Endothelial cell of umbilical vein (primary cell): ENCODE measurements at regions not wholly inside any gene's neighbourhood (a gene's known extent, or its start where the extent isn't known, plus 50 kb on each side); places are given as distances from the start of the nearest gene placed in this dataset.

Source experiments
- BruUV-seq: library from RNA; stranded (reverse); fragments of 400-500 nt; replicated peaks from 2 replicates; lab custom pipeline; 2021; lab: Mats Ljungman, UMichigan
- CTCF ChIA-PET: fragments of 300-600, 350-600 bp; sonication (Branson Sonifier 250); formaldehyde crosslinking; loops from one replicate; lab custom pipeline; 2021; ENCODE audit warnings: antibody characterized with exemption, inconsistent platforms; lab: Charles Lee
- POLR2A ChIA-PET: fragments of 300-600, 350-600 bp; sonication (Branson Sonifier 250); formaldehyde crosslinking; loops from one replicate; lab custom pipeline; 2021; ENCODE audit warnings: antibody characterized with exemption, inconsistent platforms; lab: Charles Lee
- DNase-seq: peaks from one replicate; pipeline ENCODE4 v3.0.0-alpha.2; 2011; ENCODE audit warnings: low read depth, low spot score
- FAIRE-seq: peaks from 2 replicates; lab custom pipeline; 2011; peaks lifted over from hg19 to GRCh38; lab: Jason Lieb, UNC
- H2AFZ ChIP-seq: 2 replicates; pipeline ENCODE4 v1.6.0; 2012; ENCODE audit warnings: low read depth, low read length, control low read depth, inconsistent platforms
- H3K27ac ChIP-seq: 2 replicates; pipeline ENCODE4 v1.5.1; 2011; ENCODE audit warnings: low read depth, mild to moderate bottlenecking, control low read depth, low read length, moderate library complexity; ENCODE audit not compliant: insufficient read depth
- H3K27me3 ChIP-seq, 2 experiments: 2 replicates each; pipeline versions ENCODE4 v1.6.0 to v1.6.1; 2011; ENCODE audit warnings: low read length in 2 of 2, mixed read lengths in 1 of 2; ENCODE audit not compliant: control insufficient read depth in 2 of 2, insufficient read depth in 2 of 2
- H3K36me3 ChIP-seq, 2 experiments: 2 replicates in 1 of 2; 3 replicates in 1 of 2; pipeline ENCODE4 v1.5.1; 2011; ENCODE audit warnings: low read length in 2 of 2, mild to moderate bottlenecking in 1 of 2, moderate library complexity in 1 of 2; ENCODE audit not compliant: control insufficient read depth in 2 of 2, insufficient read depth in 2 of 2; ENCODE audit errors: extremely low read depth in 1 of 2
- H3K4me1 ChIP-seq: 3 replicates; pipeline ENCODE4 v1.5.1; 2011; ENCODE audit warnings: mild to moderate bottlenecking, low read length; ENCODE audit not compliant: control insufficient read depth, insufficient read depth; ENCODE audit errors: extremely low read depth
- H3K4me2 ChIP-seq: 2 replicates; pipeline ENCODE4 v1.6.1; 2011; ENCODE audit warnings: low read length, control low read depth, mixed read lengths; ENCODE audit not compliant: insufficient read depth
- H3K4me3 ChIP-seq, 3 experiments: fragments of 200-600 bp in 1 of 3; sonication (generic), shearing (Covaris generic) in 1 of 3; replicated peaks in 1 of 3; 2 replicates each; pipeline ENCODE4 v1.5.1; 2011 to 2016; ENCODE audit warnings: control low read depth in 3 of 3, low read length in 3 of 3, mild to moderate bottlenecking in 2 of 3, inconsistent platforms in 1 of 3, low read depth in 1 of 3, moderate library complexity in 1 of 3; ENCODE audit not compliant: insufficient read depth in 1 of 3
- H3K79me2 ChIP-seq: 2 replicates; pipeline ENCODE4 v1.6.0; 2012; ENCODE audit warnings: low read length, inconsistent platforms; ENCODE audit not compliant: control insufficient read depth, insufficient read depth
- H3K9ac ChIP-seq: replicated peaks from 2 replicates; pipeline ENCODE3; 2011; ENCODE audit warnings: low read length, control low read depth; ENCODE audit not compliant: insufficient read depth; ENCODE audit errors: extremely low read depth
- H3K9me1 ChIP-seq: replicated peaks from 3 replicates; pipeline ENCODE4 v1.6.0; 2011; ENCODE audit warnings: mild to moderate bottlenecking, low read length; ENCODE audit not compliant: control insufficient read depth, insufficient read depth; ENCODE audit errors: extremely low read depth
- H3K9me3 ChIP-seq: replicated peaks from 2 replicates; pipeline ENCODE4 v1.5.1; 2012; ENCODE audit warnings: low read length, inconsistent platforms; ENCODE audit not compliant: control insufficient read depth, insufficient read depth
- H4K20me1 ChIP-seq: replicated peaks from 2 replicates; pipeline ENCODE3; 2011; ENCODE audit warnings: mild to moderate bottlenecking, low read length; ENCODE audit not compliant: control insufficient read depth, insufficient read depth; ENCODE audit errors: extremely low read depth
- EZH2 ChIP-seq: IDR thresholded peaks from 2 replicates; pipeline ENCODE4 v1.6.1; 2012; ENCODE audit warnings: borderline replicate concordance, low read depth, mild to moderate bottlenecking, moderate library complexity, low read length, inconsistent platforms; ENCODE audit not compliant: severe bottlenecking
- FOS ChIP-seq: IDR thresholded peaks from 2 replicates; pipeline ENCODE4 v1.6.1; 2011; ENCODE audit warnings: mild to moderate bottlenecking, low read length, moderate library complexity, borderline replicate concordance; ENCODE audit not compliant: insufficient read depth
- GATA2 ChIP-seq: IDR thresholded peaks from 2 replicates; pipeline ENCODE4 v1.7.0; 2011; ENCODE audit warnings: low read depth, mild to moderate bottlenecking, moderate library complexity, mixed read lengths, low read length; ENCODE audit not compliant: insufficient read length, insufficient read depth
- JUN ChIP-seq: IDR thresholded peaks from 2 replicates; pipeline ENCODE4 v1.6.1; 2011; ENCODE audit warnings: borderline replicate concordance, low read depth; ENCODE audit not compliant: insufficient read length, insufficient read depth
- MYC ChIP-seq: IDR thresholded peaks from one replicate; pipeline ENCODE4 v1.6.1; 2011; ENCODE audit warnings: mild to moderate bottlenecking, low read depth, low read length
- POLR2A ChIP-seq: IDR thresholded peaks from 2 replicates; pipeline ENCODE4 v1.6.1; 2012; ENCODE audit warnings: low read depth, mild to moderate bottlenecking, control low read depth, low read length
- POLR2AphosphoS5 ChIP-seq: IDR thresholded peaks from 2 replicates; pipeline ENCODE4 v1.6.1; 2012; ENCODE audit warnings: low read depth, mild to moderate bottlenecking, control low read depth, low read length, moderate library complexity; ENCODE audit not compliant: insufficient read depth
- dilution Hi-C: fragments of 300-500 bp; cut with MboI; formaldehyde crosslinking; loops from one replicate; pipeline ENCODE4 v1.15.0; 2019; ENCODE audit warnings: low sequenced_read_pairs; ENCODE audit not compliant: extremely low pct_ligation_motif_present
- intact Hi-C: fragments of 100-400 bp; cut with micrococcal nuclease; formaldehyde crosslinking; loops from one replicate; pipeline ENCODE4 v1.10.0; 2022
- TF ChIP-seq, protein P1 (sequence below), 2 donors: IDR thresholded peaks; 1 replicate in 1 of 2; 2 replicates in 1 of 2; pipeline ENCODE4 v1.5.1; 2011; ENCODE audit warnings: low read length in 2 of 2, mild to moderate bottlenecking in 2 of 2, moderate library complexity in 2 of 2, control low read depth in 1 of 2, inconsistent platforms in 1 of 2, low read depth in 1 of 2; ENCODE audit not compliant: insufficient read depth in 1 of 2; ENCODE audit errors: extremely low read depth in 1 of 2
- TF ChIP-seq, protein P2 (sequence below): IDR thresholded peaks from 2 replicates; pipeline ENCODE4 v1.6.1; 2011; ENCODE audit not compliant: insufficient read depth, insufficient read length

DNA sequence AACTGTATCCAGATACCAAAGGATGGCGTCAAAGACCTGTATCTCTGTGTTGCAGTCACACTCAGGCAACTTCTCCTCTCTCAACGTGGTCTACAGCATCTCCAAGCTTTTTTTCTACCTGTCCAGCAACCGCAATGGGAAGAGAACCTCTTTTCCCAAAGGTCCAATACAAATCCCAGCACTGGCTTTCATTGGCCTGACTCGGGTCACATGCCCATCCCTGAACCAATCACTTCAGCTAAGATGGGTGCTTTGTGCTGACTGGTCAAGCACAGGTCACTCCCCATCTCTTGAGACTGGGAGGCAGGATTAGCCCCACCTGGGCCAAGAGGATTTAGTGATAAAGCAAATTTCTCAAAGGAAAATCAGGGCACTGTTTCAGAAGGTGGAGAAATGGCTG, 71.2 kb upstream of the C16orf82 start:
- DNase-seq (no peak), FAIRE-seq (no peak)
- H3K9me3 ChIP-seq, result no peaks in the 10 kb centered on the region
- ChIA-PET CTCF (no interaction called here), POLR2A (no interaction called here)
- H3K9me1 ChIP-seq, result no peaks in the 10 kb centered on the region
- BruUV-seq, result no TSS peak
- H3K36me3 ChIP-seq, result no peaks in the 10 kb centered on the region
- H3K4me3 ChIP-seq, result no peak overlapping the region
- H3K4me2 ChIP-seq, result no peak overlapping the region
- dilution Hi-C loops (no loop called here), intact Hi-C loops (no loop called here)
- TF ChIP-seq POLR2A (no peak), GATA2 (no peak), MYC (no peak), POLR2AphosphoS5 (no peak), EZH2 (no peak), JUN (no peak), FOS (no peak)
- TF ChIP-seq, protein P1, sequence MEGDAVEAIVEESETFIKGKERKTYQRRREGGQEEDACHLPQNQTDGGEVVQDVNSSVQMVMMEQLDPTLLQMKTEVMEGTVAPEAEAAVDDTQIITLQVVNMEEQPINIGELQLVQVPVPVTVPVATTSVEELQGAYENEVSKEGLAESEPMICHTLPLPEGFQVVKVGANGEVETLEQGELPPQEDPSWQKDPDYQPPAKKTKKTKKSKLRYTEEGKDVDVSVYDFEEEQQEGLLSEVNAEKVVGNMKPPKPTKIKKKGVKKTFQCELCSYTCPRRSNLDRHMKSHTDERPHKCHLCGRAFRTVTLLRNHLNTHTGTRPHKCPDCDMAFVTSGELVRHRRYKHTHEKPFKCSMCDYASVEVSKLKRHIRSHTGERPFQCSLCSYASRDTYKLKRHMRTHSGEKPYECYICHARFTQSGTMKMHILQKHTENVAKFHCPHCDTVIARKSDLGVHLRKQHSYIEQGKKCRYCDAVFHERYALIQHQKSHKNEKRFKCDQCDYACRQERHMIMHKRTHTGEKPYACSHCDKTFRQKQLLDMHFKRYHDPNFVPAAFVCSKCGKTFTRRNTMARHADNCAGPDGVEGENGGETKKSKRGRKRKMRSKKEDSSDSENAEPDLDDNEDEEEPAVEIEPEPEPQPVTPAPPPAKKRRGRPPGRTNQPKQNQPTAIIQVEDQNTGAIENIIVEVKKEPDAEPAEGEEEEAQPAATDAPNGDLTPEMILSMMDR (IDR thresholded peaks at IDR 0.05; ENCODE audit: extremely low read depth in 1 of 2, insufficient read depth in 1 of 2, low read depth in 1 of 2, low read length in 2 of 2), result no peak
- TF ChIP-seq, protein P2, sequence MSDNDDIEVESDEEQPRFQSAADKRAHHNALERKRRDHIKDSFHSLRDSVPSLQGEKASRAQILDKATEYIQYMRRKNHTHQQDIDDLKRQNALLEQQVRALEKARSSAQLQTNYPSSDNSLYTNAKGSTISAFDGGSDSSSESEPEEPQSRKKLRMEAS, result no peak
- no peaks in the 10 kb centered on the region for H4K20me1 ChIP-seq
- no peaks in the 10 kb centered on the region for H3K79me2 ChIP-seq
- H3K27ac ChIP-seq, result no peak overlapping the region
- no peaks in the 10 kb centered on the region for H3K4me1 ChIP-seq
- no peak overlapping the region for H3K9ac ChIP-seq
- no peak overlapping the region for H2AFZ ChIP-seq
- H3K27me3 ChIP-seq, result no peaks in the 10 kb centered on the region
